ENCODE measurements at regions not wholly inside any gene's neighbourhood (a gene's known extent, or its start where the extent isn't known, plus 50 kb on each side); places are given as distances from the start of the nearest gene placed in this dataset.

DNA sequence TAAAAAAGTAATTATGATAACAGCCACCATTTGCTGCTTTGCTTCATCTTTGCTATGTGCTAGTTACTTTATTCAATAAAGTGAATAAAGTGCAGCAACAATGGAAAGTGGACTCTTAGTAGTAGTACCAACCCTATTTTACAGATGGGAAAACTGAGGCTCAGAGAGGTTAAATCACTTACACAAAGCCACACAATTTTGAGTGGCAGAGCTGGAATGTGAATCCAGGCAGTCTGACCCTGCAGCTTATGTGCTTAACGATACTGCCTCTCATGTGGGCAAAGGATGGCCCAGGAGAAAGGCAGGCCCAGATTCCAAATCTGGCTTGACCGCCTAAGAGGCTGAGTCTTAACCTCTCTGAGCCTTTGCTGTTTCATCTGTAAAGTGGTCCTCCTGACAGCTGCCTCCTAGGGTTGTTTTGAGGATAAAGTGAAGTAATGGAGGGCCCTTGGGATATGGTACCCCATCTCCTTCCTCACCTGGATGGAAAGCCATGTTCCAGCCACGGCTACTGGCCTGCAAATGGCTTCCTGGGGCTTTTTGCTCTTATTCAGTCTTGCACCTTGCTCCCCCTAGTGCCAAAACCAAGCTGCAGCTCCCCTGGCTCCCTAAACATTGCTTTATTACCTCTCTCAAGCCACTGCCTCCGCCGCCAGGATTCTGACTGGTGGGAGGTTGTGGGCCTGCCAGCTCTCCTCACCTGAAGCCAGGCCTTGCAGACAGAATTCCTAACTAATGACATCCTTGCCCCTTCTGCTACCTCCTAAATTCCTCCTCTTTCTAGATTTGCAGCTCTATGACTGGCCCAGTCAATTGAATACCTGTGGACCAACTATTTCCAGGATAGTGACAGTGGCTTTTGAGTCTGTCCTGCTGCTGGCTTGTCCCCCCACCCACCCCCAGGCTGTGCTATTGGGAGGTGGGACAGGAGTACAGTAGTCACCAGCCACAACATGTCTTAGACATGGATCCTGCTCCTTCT lies 283.3 kb upstream of the PWP1 start:
- TF ChIP-seq CTCF (CRISPR knock-in tag; IDR thresholded peaks at IDR 0.05) (peak; percentile 82), ZNF431 (CRISPR knock-in tag; IDR thresholded peaks at IDR 0.05; ENCODE audit: borderline replicate concordance, low read depth) (no peak), HMG20B (CRISPR knock-in tag; conservative IDR thresholded peaks at IDR 0.05) (no peak), MXD4 (CRISPR knock-in tag; IDR thresholded peaks at IDR 0.05) (no peak), NR1H2 (CRISPR knock-in tag; IDR thresholded peaks at IDR 0.05; ENCODE audit: borderline replicate concordance, low read depth) (no peak)
